ENCODE measurements at regions not wholly inside any gene's neighbourhood (a gene's known extent, or its start where the extent isn't known, plus 50 kb on each side); places are given as distances from the start of the nearest gene placed in this dataset.
A peak's percentile ranks its signal among the peaks of the same experiment; 100 is the strongest.
"Not testable (repeated sequence)": the region's sequence is repeated elsewhere in the genome, so short reads cannot be mapped to it uniquely, and the experiment has no call there.

DNA sequence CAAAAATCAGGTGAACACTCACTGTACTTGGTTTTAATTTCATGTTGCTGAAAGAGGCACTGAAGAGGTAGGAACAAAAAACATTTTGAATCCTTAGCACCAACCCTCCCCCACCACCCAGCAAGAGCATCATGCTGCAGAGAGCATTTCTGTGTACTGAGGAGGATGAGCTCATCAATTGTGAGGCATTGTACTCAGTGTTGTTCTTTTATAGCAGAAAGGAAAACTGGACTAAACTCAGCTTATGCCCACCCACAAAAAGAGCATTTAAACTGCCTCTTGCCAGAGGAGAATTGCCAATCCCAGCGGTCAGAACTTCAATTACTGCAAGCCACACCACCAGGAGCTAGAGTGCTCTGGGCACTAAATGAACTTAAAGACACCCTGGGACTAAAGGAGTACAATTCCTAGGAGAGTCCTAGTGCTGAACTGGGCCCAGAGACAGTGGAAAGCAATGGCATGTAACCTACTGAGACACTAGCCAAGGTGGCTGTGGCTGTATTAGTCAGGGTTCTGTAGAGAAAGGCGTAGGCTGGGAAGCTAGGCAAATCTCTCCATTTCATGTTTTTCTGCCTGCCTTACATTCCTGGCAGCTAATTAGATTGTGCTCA, 280.7 kb upstream of the KLHL4 start:
- no peak for DNase-seq (ENCODE audit: low spot score)

DNA sequence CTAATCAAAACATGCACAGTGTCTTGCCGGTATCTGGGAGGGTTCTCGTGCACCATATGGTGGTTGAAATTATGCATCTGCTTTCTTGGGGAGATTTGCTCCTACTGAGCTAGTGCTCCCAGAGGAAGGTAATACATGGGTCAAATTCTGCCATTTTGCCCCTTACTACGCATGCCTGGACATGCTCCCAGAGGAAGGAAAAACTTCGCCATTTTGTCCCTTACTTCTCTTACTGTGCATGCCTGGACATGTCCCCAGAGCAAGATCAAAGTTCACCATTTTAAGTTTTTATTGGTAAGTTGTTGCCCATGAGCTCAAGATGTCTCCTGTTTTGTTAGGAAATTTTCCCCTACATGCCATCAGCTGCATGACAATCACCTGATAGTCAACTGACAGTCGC, 252.1 kb upstream of the KLHL4 start:
- no peak for DNase-seq (ENCODE audit: low spot score)

DNA sequence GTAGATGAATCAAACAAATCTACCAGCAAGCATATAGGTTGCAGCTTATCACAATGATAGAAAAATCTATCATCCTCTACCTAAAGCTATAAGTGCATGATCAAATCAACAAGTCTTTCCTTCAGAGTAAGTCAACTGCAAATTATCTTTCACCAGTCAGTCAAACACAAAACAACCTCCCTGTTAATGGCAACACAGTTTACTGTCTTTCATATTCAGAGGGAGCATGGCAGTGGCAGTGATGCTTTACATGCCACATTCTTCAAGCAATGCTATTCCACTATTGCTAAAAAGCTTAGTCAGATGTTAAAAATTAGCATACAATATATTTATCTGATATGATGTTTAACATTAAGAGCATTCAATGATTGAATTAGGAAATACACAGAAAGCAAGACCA, 245.1 kb upstream of the KLHL4 start:
- no peak for DNase-seq (ENCODE audit: low spot score)

DNA sequence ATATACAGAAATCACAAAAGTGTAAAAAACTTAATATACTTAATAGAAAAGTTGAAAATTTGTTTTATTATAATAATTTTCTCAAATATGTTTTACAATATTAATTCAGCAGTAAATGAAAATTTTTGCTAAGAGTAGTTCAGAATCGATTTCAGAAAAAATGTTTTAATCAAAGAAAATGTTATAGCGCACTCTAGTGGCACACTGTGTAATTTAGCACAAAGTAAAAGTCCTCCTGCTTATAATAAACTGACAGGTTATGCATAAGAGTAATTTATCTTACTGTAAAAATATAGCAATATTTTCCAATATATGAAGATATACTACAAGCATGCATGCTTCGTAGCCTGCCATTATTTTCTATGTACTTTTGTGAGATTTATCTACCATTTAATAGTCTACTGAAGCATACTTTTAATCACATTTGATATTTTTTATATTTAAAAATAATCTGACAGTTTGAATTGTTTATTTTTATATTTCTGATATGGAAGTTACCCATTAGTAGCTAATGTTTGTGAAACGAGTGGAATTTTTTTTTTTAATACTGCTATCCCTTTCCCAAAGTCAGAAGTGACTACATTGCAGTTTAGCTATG, 217.9 kb upstream of the KLHL4 start:
- peak; percentile 6 for DNase-seq (ENCODE audit: low spot score)

DNA sequence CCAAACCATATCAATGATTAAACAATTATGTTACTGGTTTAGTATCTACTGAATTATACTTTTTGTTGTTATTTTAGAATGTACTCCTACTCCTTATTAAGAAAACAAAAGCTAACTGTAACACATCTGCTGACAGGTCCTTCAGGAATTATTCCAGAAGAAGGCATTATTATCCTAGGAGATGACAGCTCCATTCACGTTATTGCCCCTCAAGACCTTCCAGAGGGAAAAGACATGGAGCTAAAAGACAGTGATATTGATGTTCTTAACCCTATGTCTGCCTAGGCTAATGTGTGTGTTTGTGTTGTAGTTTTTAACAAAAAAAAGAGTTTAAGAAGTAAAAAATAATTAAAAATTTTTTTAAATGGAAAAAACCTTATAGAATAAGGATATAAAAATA, 206.8 kb upstream of the KLHL4 start:
- no peak for DNase-seq (ENCODE audit: low spot score)

DNA sequence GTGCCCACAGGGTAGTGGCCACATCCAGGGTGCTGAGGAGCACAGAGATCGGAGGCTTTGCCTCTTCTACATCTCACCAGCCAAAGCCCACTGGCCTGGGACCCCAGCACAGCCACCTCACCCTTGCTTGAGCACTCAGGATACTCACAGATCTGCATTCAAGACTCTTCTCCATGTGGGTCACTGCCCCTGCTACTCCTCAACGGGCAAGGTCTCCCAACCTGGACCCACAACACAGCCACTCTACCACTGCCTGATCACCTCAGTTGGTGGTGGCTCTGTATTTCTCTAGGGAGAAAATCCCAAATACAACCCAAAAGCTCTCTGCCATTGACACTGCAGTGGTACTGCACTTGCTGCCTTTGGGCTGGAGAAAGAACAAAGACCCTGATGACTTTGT, 190.3 kb upstream of the KLHL4 start:
- DNase-seq (ENCODE audit: low spot score) = no peak

DNA sequence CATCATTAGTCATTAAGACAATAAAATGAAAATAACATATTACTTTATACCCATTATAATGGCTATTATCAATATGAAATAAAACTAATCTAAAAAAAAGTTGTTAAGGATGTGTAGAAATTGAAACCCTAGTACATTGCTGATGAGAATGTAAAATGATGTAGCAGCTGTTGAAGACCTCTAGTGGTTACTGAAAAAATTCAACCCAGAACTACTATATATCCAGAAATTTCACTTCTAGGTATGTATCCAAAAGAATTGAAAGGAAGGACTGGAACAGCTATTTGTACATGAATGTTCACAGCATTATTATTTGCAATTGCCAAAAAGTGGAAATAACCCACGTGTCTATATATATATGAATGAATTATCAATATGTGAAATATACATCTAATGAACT, 180.3 kb upstream of the KLHL4 start:
- no peak for DNase-seq (ENCODE audit: low spot score)

DNA sequence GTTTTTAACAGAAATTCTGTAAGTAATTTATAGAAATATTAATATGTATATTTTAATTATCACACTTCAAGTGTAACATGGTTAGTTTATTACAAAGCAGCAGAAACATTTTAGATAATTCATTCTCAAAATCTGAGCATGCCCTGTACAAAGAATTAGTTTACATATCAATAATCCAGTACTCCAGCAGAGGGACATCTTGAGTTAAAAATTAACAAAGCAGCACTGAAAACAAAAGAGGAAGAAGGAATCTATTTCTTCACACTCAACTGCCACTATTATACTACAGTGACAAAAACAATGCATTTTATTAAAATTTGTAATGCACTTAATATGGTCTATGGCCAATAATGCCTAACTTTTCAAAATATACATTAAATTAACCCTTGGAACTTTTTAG, 179.1 kb upstream of the KLHL4 start:
- no peak for DNase-seq (ENCODE audit: low spot score)

DNA sequence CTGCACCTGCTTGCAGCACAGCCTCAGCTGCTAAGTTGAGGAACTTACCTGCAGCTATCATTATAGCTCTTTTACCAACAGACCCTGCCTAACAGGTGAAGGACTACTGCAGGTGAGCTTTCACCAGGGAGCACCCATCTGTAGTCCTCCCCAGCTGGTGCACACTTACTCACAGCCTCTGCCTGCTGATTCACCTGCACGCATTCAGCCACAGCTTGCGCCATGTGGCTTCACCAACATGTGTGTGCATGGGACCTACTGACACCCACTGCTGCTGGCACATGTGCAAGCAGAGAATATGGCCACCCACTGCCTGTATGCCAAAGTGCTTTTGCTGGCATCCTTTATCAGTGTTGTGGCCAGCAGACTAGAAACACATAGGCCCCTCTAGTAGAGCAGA, 146.7 kb upstream of the KLHL4 start:
- DNase-seq (ENCODE audit: low spot score) = no peak

DNA sequence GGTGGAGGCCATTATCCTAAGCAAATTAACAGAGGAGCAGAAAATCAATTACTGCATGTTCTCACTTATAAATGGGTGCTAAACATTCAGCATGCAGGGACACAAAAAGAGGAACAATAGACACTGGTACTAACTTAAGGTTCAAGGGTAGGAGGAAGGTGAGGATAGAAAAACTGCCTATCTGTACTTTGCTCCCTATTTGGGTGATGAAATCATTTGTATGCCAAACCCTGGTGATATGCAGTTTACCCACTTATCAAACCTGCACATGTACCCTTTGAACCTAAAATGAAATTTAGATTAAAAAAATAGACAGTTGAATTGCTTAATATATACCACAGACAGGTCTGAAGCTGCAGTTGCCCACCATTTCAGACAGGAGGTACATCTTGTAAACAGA, 143.3 kb upstream of the KLHL4 start:
- DNase-seq (ENCODE audit: low spot score) = no peak

DNA sequence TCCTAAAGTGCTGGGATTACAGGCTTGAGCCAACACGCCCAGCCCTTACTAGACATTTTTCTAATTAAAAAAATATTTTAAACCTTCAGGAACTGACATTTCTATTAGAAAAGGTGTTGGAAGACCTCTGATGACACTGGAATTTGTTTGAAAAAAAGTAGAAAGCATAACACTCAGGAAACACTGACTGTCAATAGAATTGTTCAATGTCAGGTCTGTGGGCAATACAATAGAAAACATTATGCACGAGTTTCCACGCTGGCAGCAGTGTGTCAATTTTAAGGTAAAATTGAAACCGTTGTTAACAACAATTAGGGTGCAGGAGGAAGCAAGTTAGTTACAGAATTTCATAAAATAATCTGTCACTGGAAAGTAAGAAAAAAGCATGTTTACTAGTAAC, 140.7 kb upstream of the KLHL4 start:
- no peak for DNase-seq (ENCODE audit: low spot score)

DNA sequence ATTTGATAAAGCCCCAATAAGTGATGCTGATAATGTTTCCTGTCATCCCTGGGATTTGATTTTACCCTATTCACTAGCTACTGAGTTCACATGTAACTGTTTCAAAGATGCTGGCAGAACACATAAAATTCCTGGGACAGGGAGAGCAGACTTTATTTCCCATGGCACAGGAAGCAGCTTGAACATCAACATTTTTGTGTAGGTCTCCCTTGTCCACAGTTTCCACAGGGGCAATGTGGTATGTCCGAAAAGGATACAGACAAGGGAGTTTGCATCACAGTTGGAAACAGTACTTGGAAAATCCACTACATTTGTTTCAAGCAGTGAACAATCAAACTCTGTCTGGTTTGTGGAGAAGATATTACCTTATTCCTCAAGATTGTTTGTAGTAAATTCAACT, 129.2 kb upstream of the KLHL4 start:
- DNase-seq (ENCODE audit: low spot score) = no peak

DNA sequence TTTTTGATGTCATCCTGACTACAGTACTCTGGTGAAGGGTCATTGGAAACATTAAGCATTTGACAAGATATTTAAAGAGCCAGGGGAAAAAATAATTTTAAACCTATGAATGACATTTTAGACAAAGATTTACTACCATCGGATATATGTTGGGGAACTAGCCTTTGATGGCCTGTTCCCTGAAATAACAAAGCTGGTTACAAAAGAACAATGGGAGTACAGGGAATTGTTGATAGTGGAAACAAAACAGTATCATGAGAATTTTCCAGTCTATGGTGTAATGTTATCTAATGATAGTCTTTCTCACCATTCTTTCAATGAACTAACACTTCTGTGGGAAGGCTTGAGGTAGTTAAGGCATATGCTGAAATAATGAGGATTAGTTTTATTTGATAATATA, 125.9 kb upstream of the KLHL4 start:
- DNase-seq (ENCODE audit: low spot score) = no peak

DNA sequence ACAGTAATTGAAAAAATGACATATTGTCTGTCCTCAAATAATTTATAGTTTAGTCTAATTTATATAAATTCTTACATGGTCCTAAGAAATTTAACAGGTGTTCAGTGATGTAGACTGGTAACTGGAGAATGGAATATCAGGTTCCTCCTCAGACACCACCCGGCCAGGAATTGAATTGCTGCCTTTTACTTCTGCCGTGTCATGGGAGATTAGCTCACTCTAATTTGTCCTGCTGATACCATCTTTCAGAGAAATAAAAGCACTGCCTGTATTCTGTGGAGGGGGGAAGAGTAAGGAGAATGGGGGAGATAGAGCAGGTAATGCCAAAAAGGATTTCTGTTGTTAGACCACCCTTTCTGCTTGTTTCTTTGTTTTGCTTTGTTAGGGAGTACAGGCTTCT, 125.2 kb upstream of the KLHL4 start:
- DNase-seq (ENCODE audit: low spot score) = peak; percentile 0

DNA sequence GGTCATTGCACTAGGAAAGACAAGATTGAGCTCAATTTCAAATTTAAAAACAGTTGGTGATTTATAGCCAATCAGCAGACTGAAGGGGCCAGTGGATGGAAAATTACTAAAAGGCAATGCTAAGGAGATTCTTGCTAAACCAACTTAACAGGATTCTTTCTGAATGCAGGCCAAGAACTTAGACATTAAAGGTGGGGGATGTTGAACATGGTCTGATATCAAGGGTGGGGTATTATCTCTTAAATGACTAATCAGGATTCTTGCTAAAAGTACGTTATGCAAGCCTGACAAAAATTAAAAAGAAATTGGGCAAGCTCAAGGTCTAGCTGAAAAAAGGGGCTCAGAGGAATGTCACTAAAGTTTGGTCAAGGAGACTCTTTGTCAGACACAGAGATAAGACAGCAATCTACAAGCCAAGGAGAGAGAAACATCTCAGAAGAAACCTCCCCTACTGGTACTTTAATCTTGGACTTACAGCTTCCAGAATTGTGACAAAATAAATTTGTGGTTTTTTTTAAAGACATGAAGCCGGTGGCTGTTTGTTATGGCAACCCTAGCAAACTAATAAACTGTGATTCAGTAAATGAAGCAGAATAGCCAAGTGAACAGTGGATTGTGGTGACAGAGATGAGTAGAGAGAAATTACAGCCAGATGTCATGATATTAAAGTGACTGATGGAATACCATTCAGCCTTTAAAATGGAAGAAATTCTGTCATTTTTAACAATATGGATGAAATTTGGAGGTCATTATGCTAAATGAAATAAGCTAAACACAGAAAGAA, 120.3 kb upstream of the KLHL4 start:
- DNase-seq (ENCODE audit: low spot score) = no peak

DNA sequence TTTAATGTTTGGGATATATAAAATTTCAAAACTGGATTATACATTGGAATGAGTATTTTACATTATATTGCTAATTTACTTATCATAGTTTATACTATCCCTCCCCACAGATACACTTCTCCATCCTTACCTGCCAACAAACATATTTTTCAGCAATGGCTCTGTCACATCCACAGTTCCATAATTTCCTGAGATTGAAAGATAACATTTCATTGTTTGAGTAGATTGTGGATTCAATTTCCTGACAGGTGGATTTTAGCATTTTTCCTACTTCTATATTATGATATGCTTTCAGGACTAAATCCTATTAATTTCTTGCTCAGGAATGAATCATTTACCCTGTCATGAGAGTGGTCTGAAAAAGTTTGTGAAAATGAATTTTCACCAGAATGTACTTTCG, 115.3 kb upstream of the KLHL4 start:
- DNase-seq (ENCODE audit: low spot score) = no peak

DNA sequence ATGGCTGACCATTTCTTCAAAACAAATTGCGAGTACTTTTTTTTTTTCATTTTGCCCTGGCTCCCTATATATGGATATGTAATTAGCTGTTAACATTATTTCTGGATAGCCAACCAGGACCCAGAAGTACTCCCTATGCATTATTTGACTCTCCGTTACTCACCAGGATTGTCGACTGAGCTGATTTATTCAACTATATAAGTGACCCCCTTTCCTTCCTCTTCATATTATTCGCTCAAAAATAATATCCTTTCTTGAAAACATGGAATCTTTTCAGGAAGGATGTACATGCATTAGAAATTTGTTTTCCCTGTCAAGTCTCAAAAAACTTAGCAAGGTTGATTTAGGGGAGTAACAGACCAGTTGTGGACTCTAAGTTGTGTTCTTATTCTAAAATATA, 114.1 kb upstream of the KLHL4 start:
- no peak for DNase-seq (ENCODE audit: low spot score)

DNA sequence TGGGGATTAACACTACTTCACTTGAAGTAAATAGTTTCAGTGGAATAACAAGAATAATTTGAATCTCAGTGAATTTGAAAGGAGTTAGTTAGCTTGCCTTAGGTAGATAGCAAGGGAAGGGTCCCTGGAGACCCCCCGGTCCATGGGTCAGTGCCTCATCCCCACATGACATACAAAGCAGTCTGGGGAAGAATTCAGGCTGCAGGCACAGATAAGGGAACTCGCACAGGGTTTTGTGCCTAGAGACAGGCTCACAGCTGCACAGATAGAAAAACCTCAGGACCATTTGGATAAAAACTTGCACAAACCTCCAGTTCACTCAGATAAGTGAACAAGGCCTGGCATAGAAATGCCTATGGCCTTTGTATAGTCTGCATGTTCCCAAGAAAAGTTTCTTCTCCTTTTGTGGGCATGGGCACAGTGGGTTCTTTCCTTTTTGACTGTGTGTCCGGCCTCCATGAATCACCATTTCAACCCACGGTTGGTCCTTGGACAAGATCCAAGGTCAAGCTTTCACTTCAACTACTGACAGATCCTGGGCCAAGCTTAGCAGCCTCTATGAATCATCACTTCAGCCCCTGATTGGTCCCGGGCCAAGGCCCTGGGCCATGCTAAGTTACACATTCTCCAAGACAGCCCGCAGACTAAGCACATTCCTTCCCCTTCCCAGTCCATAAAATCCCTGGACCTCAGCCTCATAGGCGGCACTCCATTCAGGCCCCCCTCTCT, 108.3 kb upstream of the KLHL4 start:
- DNase-seq (ENCODE audit: low spot score) = no peak

DNA sequence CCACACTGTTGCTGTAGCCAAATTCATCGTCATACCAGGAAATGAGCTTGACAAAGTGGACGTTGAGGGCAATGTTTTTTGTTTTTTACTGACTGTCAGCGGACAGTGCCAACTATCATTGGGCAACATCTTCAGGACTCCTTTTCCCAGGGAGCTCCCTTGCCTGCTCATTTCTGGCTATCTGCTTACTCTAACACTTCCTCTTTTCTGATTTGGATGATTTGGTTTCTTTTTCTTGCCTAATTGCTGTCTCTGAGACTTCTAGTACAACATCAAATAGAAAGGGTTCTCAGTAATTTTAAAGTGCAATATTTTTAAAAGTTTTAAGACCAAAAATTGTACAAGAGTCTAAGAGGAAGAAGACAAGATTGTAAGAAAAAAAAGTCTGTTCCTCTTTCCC, 92.0 kb upstream of the KLHL4 start:
- DNase-seq (ENCODE audit: low spot score) = no peak

DNA sequence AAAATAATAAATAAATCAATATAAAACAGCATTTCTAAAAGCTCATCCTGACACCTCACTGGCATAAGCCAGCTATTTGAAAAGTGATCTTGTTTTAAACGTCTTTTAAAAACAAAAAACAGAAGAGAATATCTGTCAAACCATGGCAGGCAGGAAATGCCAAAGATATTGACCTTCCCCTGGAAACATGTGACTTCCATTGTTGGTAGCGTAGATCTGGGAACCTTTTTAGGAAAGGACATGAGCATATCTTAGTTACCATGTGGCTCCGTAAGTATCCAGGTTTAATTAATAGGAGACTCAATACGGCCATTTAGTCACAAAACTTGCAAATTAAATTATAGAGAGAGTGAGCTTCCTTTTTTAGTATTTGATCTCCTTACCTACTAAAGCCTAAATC, 83.0 kb upstream of the KLHL4 start:
- no peak for DNase-seq (ENCODE audit: low spot score)

DNA sequence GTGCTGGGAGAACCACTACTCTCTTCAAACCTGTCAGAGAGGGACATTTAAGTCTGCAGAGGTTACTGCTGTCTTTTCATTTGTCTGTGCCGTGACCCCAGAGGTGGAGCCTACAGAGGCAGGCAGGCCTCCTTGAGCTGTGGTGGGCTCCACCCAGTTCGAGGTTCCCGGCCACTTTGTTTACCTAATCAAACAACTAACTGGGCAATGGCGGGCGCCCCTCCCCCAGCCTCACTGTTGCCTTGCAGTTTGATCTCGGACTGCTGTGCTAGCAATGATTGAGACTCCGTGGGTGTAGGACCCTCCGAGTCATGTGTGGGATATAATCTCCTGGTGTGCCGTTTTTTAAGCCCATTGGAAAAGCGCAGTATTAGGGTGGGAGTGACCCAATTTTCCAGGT, 69.0 kb upstream of the KLHL4 start:
- DNase-seq (ENCODE audit: low spot score) = not testable (repeated sequence)

DNA sequence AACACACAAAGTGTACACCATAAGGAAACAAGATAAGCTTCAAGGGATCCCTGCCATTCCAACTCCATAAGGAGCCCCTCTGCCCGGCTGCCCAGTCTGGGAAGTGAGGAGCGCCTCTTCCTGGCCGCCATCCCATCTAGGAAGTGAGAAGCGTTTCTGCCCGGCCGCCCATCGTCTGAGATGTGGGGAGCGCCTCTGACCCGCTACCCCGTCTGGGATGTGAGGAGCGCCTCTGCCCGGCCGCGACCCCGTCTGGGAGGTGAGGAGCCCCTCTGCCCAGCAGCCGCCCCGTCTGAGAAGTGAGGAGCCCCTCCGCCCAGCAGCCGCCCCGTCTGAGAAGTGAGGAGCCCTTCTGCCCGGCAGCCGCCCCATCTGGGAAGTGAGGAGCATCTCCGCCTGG, 51.8 kb upstream of the KLHL4 start:
- not testable (repeated sequence) for DNase-seq (ENCODE audit: low spot score)

All from SK-N-DZ (cell line).